SK-N-SH (cell line): ENCODE measurements at regions not wholly inside any gene's neighbourhood (a gene's known extent, or its start where the extent isn't known, plus 50 kb on each side); places are given as distances from the start of the nearest gene placed in this dataset.

Experiments
- EP300 ChIP-seq, 2 experiments: IDR thresholded peaks; 2 replicates each; pipeline versions ENCODE4 v1.4.0 to v1.6.1; 2012; ENCODE audit warnings: borderline replicate concordance in 1 of 2, low read depth in 1 of 2, low read length in 1 of 2
- EZH2phosphoT487 ChIP-seq: fragments of 200-600 bp; sonication (generic); IDR thresholded peaks from 2 replicates; pipeline ENCODE4 v1.6.1; 2017; ENCODE audit warnings: low read depth, mixed run types, mild to moderate bottlenecking, antibody characterized with exemption, moderate library complexity, borderline replicate concordance
- FOXM1 ChIP-seq: IDR thresholded peaks from 2 replicates; pipeline ENCODE4 v1.4.0; 2012; ENCODE audit warnings: low read depth, mild to moderate bottlenecking
- JUND ChIP-seq: IDR thresholded peaks from 2 replicates; pipeline ENCODE4 v1.4.0; 2012
- MXI1 ChIP-seq: IDR thresholded peaks from 2 replicates; pipeline ENCODE4 v1.6.1; 2012; ENCODE audit warnings: mild to moderate bottlenecking, low read depth, low read length, improper control_type of control experiment
- NFIC ChIP-seq: IDR thresholded peaks from 2 replicates; pipeline ENCODE4 v1.4.0; 2012; ENCODE audit warnings: borderline replicate concordance
- TF ChIP-seq, protein P1 (sequence below): fragments of 200-600 bp; sonication (generic); IDR thresholded peaks from 2 replicates; pipeline ENCODE4 v1.6.1; 2017; ENCODE audit warnings: antibody characterized with exemption, mild to moderate bottlenecking, moderate library complexity
- TF ChIP-seq, protein P2 (sequence below): IDR thresholded peaks from 2 replicates; pipeline ENCODE4 v1.4.0; 2012; ENCODE audit warnings: low read depth, borderline replicate concordance

DNA sequence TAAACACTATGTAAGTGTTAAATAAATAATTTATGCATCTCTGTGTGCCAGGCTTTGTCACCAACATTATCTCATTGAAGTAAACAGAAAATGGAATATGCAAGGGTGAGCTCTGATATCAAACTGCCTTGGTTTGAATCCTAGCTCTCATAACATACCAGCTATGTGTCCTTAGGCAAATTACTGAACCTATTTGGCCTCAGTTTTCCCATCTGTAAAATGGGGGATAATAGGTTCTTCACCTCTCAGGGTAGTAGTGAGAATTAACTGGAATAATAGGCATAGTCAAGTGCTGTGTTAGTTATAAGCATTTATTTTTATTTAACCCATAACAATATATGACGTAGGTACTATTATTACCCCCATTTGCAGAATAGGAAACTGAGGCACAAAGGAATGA is 190.8 kb upstream of the SRRM4 start:
- TF ChIP-seq JUND, result no peak
- TF ChIP-seq EZH2phosphoT487, result no peak
- TF ChIP-seq, protein P1, sequence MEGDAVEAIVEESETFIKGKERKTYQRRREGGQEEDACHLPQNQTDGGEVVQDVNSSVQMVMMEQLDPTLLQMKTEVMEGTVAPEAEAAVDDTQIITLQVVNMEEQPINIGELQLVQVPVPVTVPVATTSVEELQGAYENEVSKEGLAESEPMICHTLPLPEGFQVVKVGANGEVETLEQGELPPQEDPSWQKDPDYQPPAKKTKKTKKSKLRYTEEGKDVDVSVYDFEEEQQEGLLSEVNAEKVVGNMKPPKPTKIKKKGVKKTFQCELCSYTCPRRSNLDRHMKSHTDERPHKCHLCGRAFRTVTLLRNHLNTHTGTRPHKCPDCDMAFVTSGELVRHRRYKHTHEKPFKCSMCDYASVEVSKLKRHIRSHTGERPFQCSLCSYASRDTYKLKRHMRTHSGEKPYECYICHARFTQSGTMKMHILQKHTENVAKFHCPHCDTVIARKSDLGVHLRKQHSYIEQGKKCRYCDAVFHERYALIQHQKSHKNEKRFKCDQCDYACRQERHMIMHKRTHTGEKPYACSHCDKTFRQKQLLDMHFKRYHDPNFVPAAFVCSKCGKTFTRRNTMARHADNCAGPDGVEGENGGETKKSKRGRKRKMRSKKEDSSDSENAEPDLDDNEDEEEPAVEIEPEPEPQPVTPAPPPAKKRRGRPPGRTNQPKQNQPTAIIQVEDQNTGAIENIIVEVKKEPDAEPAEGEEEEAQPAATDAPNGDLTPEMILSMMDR, result no peak
- no peak for TF ChIP-seq NFIC
- TF ChIP-seq EP300 (IDR thresholded peaks at IDR 0.05; ENCODE audit: borderline replicate concordance in 1 of 2, low read depth in 1 of 2, low read length in 1 of 2), result no peak
- TF ChIP-seq MXI1, result no peak
- no peak for TF ChIP-seq FOXM1
- TF ChIP-seq, protein P2, sequence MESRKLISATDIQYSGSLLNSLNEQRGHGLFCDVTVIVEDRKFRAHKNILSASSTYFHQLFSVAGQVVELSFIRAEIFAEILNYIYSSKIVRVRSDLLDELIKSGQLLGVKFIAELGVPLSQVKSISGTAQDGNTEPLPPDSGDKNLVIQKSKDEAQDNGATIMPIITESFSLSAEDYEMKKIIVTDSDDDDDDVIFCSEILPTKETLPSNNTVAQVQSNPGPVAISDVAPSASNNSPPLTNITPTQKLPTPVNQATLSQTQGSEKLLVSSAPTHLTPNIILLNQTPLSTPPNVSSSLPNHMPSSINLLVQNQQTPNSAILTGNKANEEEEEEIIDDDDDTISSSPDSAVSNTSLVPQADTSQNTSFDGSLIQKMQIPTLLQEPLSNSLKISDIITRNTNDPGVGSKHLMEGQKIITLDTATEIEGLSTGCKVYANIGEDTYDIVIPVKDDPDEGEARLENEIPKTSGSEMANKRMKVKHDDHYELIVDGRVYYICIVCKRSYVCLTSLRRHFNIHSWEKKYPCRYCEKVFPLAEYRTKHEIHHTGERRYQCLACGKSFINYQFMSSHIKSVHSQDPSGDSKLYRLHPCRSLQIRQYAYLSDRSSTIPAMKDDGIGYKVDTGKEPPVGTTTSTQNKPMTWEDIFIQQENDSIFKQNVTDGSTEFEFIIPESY, result no peak
